ENCODE measurements at regions not wholly inside any gene's neighbourhood (a gene's known extent, or its start where the extent isn't known, plus 50 kb on each side); places are given as distances from the start of the nearest gene placed in this dataset.
A peak's percentile ranks its signal among the peaks of the same experiment; 100 is the strongest.

- TF ChIP-seq SP2 (tag by site-specific recombination; IDR thresholded peaks at IDR 0.05) (peak; percentile 90), ZNF140 (tag by site-specific recombination; IDR thresholded peaks at IDR 0.05) (no peak)
Observed at GRCh38 chr16:72664509-72665408, 383.2 kb downstream of the ZFHX3 start.
